Esophagus squamous epithelium (tissue), 5 donors: ENCODE measurements at regions not wholly inside any gene's neighbourhood (a gene's known extent, or its start where the extent isn't known, plus 50 kb on each side); places are given as distances from the start of the nearest gene placed in this dataset.
A peak's percentile ranks its signal among the peaks of the same experiment; 100 is the strongest.

Experiments
- DNase-seq: peaks from one replicate; lab custom pipeline; 2025; lab: John Stamatoyannopoulos, UW
- H3K27ac ChIP-seq, 4 donors: fragments of 200-600 bp; sonication (generic); one replicate each; pipeline ENCODE4 v1.5.1; 2016 to 2019; ENCODE audit warnings: mild to moderate bottlenecking in 1 of 4
- H3K27me3 ChIP-seq, 4 donors: fragments of 200-600 bp; sonication (generic); 1 replicate in 3 of 4; 2 replicates in 1 of 4; pipeline versions ENCODE4 v1.5.1 to v1.6.0; 2017 to 2021; ENCODE audit warnings: antibody characterized with exemption in 1 of 4
- H3K36me3 ChIP-seq, 3 donors: fragments of 200-600 bp; sonication (generic); one replicate each; pipeline ENCODE4 v1.5.1; 2016 to 2019
- H3K4me1 ChIP-seq, 3 donors: fragments of 200-600 bp; sonication (generic); one replicate each; pipeline ENCODE4 v1.5.1; 2017 to 2019
- H3K4me3 ChIP-seq, 4 donors: fragments of 200-600 bp; sonication (generic); 1 replicate in 3 of 4; 2 replicates in 1 of 4; pipeline ENCODE4 v1.5.1; 2016 to 2019; ENCODE audit warnings: mild to moderate bottlenecking in 2 of 4, moderate library complexity in 1 of 4
- H3K9me3 ChIP-seq, 3 donors: fragments of 200-600 bp; sonication (generic); one replicate each; pipeline ENCODE4 v1.5.1; 2016 to 2019
- POLR2A ChIP-seq, 4 donors: fragments of 450-650 bp; IDR thresholded peaks; one replicate each; pipeline ENCODE4 v1.6.1; 2017; ENCODE audit warnings: antibody characterized with exemption in 4 of 4, mild to moderate bottlenecking in 4 of 4, moderate library complexity in 3 of 4
- WGBS, 2 donors: methylation state at CpG; one replicate each; pipeline ENCODE4 v1.1.5; 2018; 5-methylcytosine and 5-hydroxymethylcytosine counted together
- intact Hi-C: fragments of 100-400 bp; cut with DNase I; formaldehyde crosslinking; loops from one replicate; pipeline ENCODE4 v1.15.0; 2022
- TF ChIP-seq, protein P1 (sequence below), 6 experiments: fragments of 450-650 bp in 4 of 6; fragments of 200-600 bp in 2 of 6; sonication (generic) in 2 of 6; IDR thresholded peaks; one replicate each; pipeline ENCODE4 v1.5.1; 2016 to 2019; ENCODE audit warnings: antibody characterized with exemption in 6 of 6, mild to moderate bottlenecking in 4 of 6, moderate library complexity in 4 of 6
- donor health status: DM: yes; HTN: yes; CAD: no.

GRCh38 chr16:85393674-85394451 is 219.3 kb upstream of the GSE1 start:
- no peaks in the 10 kb centered on the region for H3K9me3 ChIP-seq
- WGBS, 2 donors = 81% methylated on average over 13 to 15 of the region's 34 CpGs
- H3K4me1 ChIP-seq = peaks cover 21 to 75% (median 44%) of the 10 kb centered on the region in 3 donors
- no peak for DNase-seq
- no peaks in the 10 kb centered on the region for H3K36me3 ChIP-seq
- no peak for TF ChIP-seq POLR2A (IDR thresholded peaks at IDR 0.05)
- TF ChIP-seq, protein P1, sequence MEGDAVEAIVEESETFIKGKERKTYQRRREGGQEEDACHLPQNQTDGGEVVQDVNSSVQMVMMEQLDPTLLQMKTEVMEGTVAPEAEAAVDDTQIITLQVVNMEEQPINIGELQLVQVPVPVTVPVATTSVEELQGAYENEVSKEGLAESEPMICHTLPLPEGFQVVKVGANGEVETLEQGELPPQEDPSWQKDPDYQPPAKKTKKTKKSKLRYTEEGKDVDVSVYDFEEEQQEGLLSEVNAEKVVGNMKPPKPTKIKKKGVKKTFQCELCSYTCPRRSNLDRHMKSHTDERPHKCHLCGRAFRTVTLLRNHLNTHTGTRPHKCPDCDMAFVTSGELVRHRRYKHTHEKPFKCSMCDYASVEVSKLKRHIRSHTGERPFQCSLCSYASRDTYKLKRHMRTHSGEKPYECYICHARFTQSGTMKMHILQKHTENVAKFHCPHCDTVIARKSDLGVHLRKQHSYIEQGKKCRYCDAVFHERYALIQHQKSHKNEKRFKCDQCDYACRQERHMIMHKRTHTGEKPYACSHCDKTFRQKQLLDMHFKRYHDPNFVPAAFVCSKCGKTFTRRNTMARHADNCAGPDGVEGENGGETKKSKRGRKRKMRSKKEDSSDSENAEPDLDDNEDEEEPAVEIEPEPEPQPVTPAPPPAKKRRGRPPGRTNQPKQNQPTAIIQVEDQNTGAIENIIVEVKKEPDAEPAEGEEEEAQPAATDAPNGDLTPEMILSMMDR (IDR thresholded peaks at IDR 0.05) = peak; percentile 62 to 78 (median 75)
- no peaks in the 10 kb centered on the region for H3K27me3 ChIP-seq
- intact Hi-C loops = no loop called here
- no peak overlapping the region for H3K4me3 ChIP-seq
- peak overlapping the region in 1 of 4 donors; percentile 87 for H3K27ac ChIP-seq

GRCh38 chr16:85394456-85395206 is 218.5 kb upstream of the GSE1 start:
- intact Hi-C loops = no loop called here
- Histone ChIP-seq H3K4me3 (no peak overlapping the region), H3K27me3 (no peaks in the 10 kb centered on the region), H3K27ac (peak overlapping the region; percentile 62 to 87 (median 79)), H3K4me1 (peaks cover 21 to 72% (median 44%) of the 10 kb centered on the region in 3 donors), H3K9me3 (no peaks in the 10 kb centered on the region), H3K36me3 (no peaks in the 10 kb centered on the region)
- DNase-seq = no peak
- TF ChIP-seq POLR2A (IDR thresholded peaks at IDR 0.05) = no peak
- TF ChIP-seq, protein P1 (IDR thresholded peaks at IDR 0.05) = no peak
- WGBS, 2 donors = 53 to 71% methylated on average over 10 to 17 of the region's 21 CpGs

GRCh38 chr16:85395207-85395912 is 217.8 kb upstream of the GSE1 start:
- H3K9me3 ChIP-seq = no peaks in the 10 kb centered on the region
- peak overlapping the region in 1 of 4 donors; percentile 30 for H3K4me3 ChIP-seq
- 18 to 23% methylated on average over 13 to 23 of the region's 25 CpGs for WGBS, 2 donors
- H3K4me1 ChIP-seq = peaks cover 21 to 65% (median 37%) of the 10 kb centered on the region in 3 donors
- H3K36me3 ChIP-seq = no peaks in the 10 kb centered on the region
- intact Hi-C loops = no loop called here
- H3K27me3 ChIP-seq = no peaks in the 10 kb centered on the region
- DNase-seq = no peak
- H3K27ac ChIP-seq = peak overlapping the region; percentile 62 to 87 (median 79)
- TF ChIP-seq, protein P1 (IDR thresholded peaks at IDR 0.05) = no peak
- TF ChIP-seq POLR2A (IDR thresholded peaks at IDR 0.05) = no peak

GRCh38 chr16:85395913-85396878 is 216.9 kb upstream of the GSE1 start:
- Histone ChIP-seq H3K36me3 (no peaks in the 10 kb centered on the region), H3K4me1 (peaks cover 21 to 56% (median 31%) of the 10 kb centered on the region in 3 donors), H3K9me3 (no peaks in the 10 kb centered on the region), H3K27ac (peak overlapping the region; percentile 62 to 87 (median 79)), H3K27me3 (no peaks in the 10 kb centered on the region), H3K4me3 (peak overlapping the region in 1 of 4 donors; percentile 30)
- no peak for DNase-seq
- TF ChIP-seq, protein P1 (IDR thresholded peaks at IDR 0.05) = no peak
- intact Hi-C loops = no loop called here
- 37 to 41% methylated on average over 5 to 6 of the region's 24 CpGs for WGBS, 2 donors
